HEK293 (cell line): ENCODE measurements at regions not wholly inside any gene's neighbourhood (a gene's known extent, or its start where the extent isn't known, plus 50 kb on each side); places are given as distances from the start of the nearest gene placed in this dataset.

Source experiments
- CTCF ChIA-PET: fragments of 350-600 bp; formaldehyde crosslinking; extraction: SDS; loops from one replicate; lab custom pipeline; 2021; ENCODE audit warnings: antibody characterized with exemption; lab: Yijun Ruan, JAX
- POLR2A ChIA-PET: fragments of 300-600 bp; formaldehyde crosslinking; extraction: SDS; loops from one replicate; lab custom pipeline; 2020; ENCODE audit warnings: antibody characterized with exemption, inconsistent platforms; lab: Yijun Ruan, JAX
- H3K27ac ChIP-seq: fragments of 200-500 bp; sonication (Bioruptor generic); 2 replicates; pipeline ENCODE4 v1.5.1; 2014; ENCODE audit warnings: low read depth, low read length, control low read depth, inconsistent platforms; ENCODE audit errors: extremely low read depth
- H3K36me3 ChIP-seq, 2 experiments: fragments of 200-500 bp in 1 of 2; sonication (Bioruptor generic) in 1 of 2; 1 replicate in 1 of 2; 2 replicates in 1 of 2; pipeline ENCODE4 v1.5.1; 2014 to 2017; ENCODE audit warnings: inconsistent platforms in 2 of 2, low read length in 2 of 2; ENCODE audit not compliant: control insufficient read depth in 2 of 2, insufficient read depth in 1 of 2
- H3K4me1 ChIP-seq: fragments of 200-500 bp; sonication (Bioruptor generic); 2 replicates; pipeline ENCODE4 v1.5.1; 2014; ENCODE audit warnings: mild to moderate bottlenecking, low read length, inconsistent platforms; ENCODE audit not compliant: control insufficient read depth, insufficient read depth
- H3K4me3 ChIP-seq: 2 replicates; pipeline ENCODE4 v1.5.1; 2011; ENCODE audit warnings: low read depth, mild to moderate bottlenecking, control low read depth, low read length, moderate library complexity
- H3K9me3 ChIP-seq: fragments of 200-500 bp; sonication (Bioruptor generic); 2 replicates; pipeline ENCODE4 v1.5.1; 2014; ENCODE audit warnings: low read depth, low read length, inconsistent platforms; ENCODE audit not compliant: control insufficient read depth, insufficient read depth
- FEZF1 ChIP-seq: fragments of 450-650 bp; formaldehyde crosslinking; IDR thresholded peaks from 2 replicates; pipeline ENCODE4 v1.5.1; 2016; ENCODE audit warnings: missing biosample characterization, missing genetic modification characterization
- HOXD13 ChIP-seq: sonication (generic); formaldehyde crosslinking; IDR thresholded peaks from 2 replicates; pipeline ENCODE4 v1.8.0; 2022; ENCODE audit warnings: missing genetic modification reagents, borderline replicate concordance
- KLF8 ChIP-seq: fragments of 450-650 bp; formaldehyde crosslinking; IDR thresholded peaks from 2 replicates; pipeline ENCODE4 v1.5.1; 2016; ENCODE audit warnings: missing biosample characterization, missing genetic modification characterization
- PRDM1 ChIP-seq: fragments of 450-650 bp; formaldehyde crosslinking; IDR thresholded peaks from 2 replicates; pipeline ENCODE4; 2016; ENCODE audit warnings: missing biosample characterization, missing genetic modification characterization
- ZBTB7A ChIP-seq: fragments of 450-650 bp; formaldehyde crosslinking; IDR thresholded peaks from 2 replicates; pipeline ENCODE4 v1.5.1; 2016; ENCODE audit warnings: low read depth, missing biosample characterization, missing genetic modification characterization
- ZFHX2 ChIP-seq: fragments of 450-650 bp; formaldehyde crosslinking; conservative IDR thresholded peaks from 2 replicates; pipeline ENCODE4 v1.5.1; 2016; ENCODE audit warnings: missing biosample characterization, missing genetic modification characterization
- ZFP41 ChIP-seq: fragments of 450-650 bp; formaldehyde crosslinking; IDR thresholded peaks from 2 replicates; pipeline ENCODE4 v1.5.1; 2016; ENCODE audit warnings: missing biosample characterization, missing genetic modification characterization, borderline replicate concordance
- ZNF16 ChIP-seq: fragments of 450-650 bp; formaldehyde crosslinking; IDR thresholded peaks from 2 replicates; pipeline ENCODE4 v1.5.1; 2016; ENCODE audit warnings: low read depth, missing biosample characterization, missing genetic modification characterization
- ZNF18 ChIP-seq: fragments of 450-650 bp; formaldehyde crosslinking; IDR thresholded peaks from 2 replicates; pipeline ENCODE4 v1.5.1; 2016; ENCODE audit warnings: missing biosample characterization, missing genetic modification characterization
- ZNF335 ChIP-seq: fragments of 450-650 bp; formaldehyde crosslinking; conservative IDR thresholded peaks from 2 replicates; pipeline ENCODE4 v1.5.1; 2016; ENCODE audit warnings: missing biosample characterization, missing genetic modification characterization
- ZNF350 ChIP-seq: fragments of 450-650 bp; formaldehyde crosslinking; IDR thresholded peaks from 2 replicates; pipeline ENCODE4 v1.5.0; 2017; ENCODE audit warnings: missing biosample characterization, mild to moderate bottlenecking, missing genetic modification characterization
- ZNF394 ChIP-seq: fragments of 450-650 bp; formaldehyde crosslinking; IDR thresholded peaks from 2 replicates; pipeline ENCODE4 v1.5.1; 2016; ENCODE audit warnings: missing biosample characterization, missing genetic modification characterization, mild to moderate bottlenecking, moderate library complexity, borderline replicate concordance
- ZNF433 ChIP-seq: fragments of 450-650 bp; formaldehyde crosslinking; IDR thresholded peaks from 2 replicates; pipeline ENCODE4 v1.5.1; 2016; ENCODE audit warnings: missing biosample characterization, missing genetic modification characterization, low read depth
- ZNF571 ChIP-seq: fragments of 450-650 bp; formaldehyde crosslinking; IDR thresholded peaks from 2 replicates; pipeline ENCODE4 v1.5.0; 2017; ENCODE audit warnings: missing biosample characterization, missing genetic modification characterization
- ZNF600 ChIP-seq: fragments of 450-650 bp; formaldehyde crosslinking; IDR thresholded peaks from 2 replicates; pipeline ENCODE4 v1.5.1; 2016; ENCODE audit warnings: missing biosample characterization, missing genetic modification characterization
- ZNF623 ChIP-seq: fragments of 450-650 bp; formaldehyde crosslinking; IDR thresholded peaks from 2 replicates; pipeline ENCODE4 v1.5.1; 2016; ENCODE audit warnings: missing biosample characterization, missing genetic modification characterization
- ZNF624 ChIP-seq: fragments of 450-650 bp; formaldehyde crosslinking; IDR thresholded peaks from 2 replicates; pipeline ENCODE4 v1.5.1; 2017; ENCODE audit warnings: missing biosample characterization, missing genetic modification characterization
- ZNF677 ChIP-seq: fragments of 450-650 bp; IDR thresholded peaks from 2 replicates; pipeline ENCODE4 v1.5.0; 2018; ENCODE audit warnings: missing biosample characterization, mild to moderate bottlenecking, missing genetic modification characterization, moderate library complexity
- TF ChIP-seq, protein P1 (sequence below): fragments of 450-650 bp; formaldehyde crosslinking; IDR thresholded peaks from 2 replicates; pipeline ENCODE4 v1.5.1; 2017; ENCODE audit warnings: missing biosample characterization, missing genetic modification characterization
- TF ChIP-seq, protein P2 (sequence below): sonication (generic); formaldehyde crosslinking; IDR thresholded peaks from 2 replicates; pipeline ENCODE4 v1.8.1; 2022; ENCODE audit warnings: mild to moderate bottlenecking, moderate library complexity, missing genetic modification reagents
- TF ChIP-seq, protein P3 (sequence below): IDR thresholded peaks from 2 replicates; pipeline ENCODE4 v1.6.1; 2011; ENCODE audit warnings: mild to moderate bottlenecking, low read depth, low read length, borderline replicate concordance

GRCh38 chr2:191499874-191500565 lies 177.9 kb upstream of the NABP1 start (continued):
- no peak for TF ChIP-seq ZNF18 (tag by site-specific recombination)
- no peak for TF ChIP-seq ZNF394 (tag by site-specific recombination)
- TF ChIP-seq FEZF1 (tag by site-specific recombination): no peak
- TF ChIP-seq ZNF571: no peak

DNA sequence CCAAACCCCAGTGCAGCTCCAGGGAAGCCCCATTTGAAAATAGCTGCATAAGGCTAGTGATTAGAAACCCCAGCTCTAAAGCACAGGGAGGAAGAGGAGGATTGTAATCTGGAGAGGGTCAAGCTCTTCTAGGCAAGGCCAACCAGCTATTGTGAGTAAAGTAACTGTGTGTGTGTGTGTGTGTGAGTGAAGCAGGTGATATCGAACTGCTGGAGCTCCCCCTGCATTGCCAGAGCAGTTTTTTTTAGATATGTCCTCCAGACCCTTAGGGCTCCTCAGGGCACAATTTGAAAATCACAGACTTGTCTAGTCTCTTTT lies 177.4 kb upstream of the NABP1 start:
- TF ChIP-seq ZNF600 (tag by site-specific recombination): no peak
- TF ChIP-seq, protein P1, sequence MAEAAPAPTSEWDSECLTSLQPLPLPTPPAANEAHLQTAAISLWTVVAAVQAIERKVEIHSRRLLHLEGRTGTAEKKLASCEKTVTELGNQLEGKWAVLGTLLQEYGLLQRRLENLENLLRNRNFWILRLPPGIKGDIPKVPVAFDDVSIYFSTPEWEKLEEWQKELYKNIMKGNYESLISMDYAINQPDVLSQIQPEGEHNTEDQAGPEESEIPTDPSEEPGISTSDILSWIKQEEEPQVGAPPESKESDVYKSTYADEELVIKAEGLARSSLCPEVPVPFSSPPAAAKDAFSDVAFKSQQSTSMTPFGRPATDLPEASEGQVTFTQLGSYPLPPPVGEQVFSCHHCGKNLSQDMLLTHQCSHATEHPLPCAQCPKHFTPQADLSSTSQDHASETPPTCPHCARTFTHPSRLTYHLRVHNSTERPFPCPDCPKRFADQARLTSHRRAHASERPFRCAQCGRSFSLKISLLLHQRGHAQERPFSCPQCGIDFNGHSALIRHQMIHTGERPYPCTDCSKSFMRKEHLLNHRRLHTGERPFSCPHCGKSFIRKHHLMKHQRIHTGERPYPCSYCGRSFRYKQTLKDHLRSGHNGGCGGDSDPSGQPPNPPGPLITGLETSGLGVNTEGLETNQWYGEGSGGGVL (tag by site-specific recombination): no peak
- TF ChIP-seq ZNF350 (tag by site-specific recombination): no peak
- TF ChIP-seq, protein P2, sequence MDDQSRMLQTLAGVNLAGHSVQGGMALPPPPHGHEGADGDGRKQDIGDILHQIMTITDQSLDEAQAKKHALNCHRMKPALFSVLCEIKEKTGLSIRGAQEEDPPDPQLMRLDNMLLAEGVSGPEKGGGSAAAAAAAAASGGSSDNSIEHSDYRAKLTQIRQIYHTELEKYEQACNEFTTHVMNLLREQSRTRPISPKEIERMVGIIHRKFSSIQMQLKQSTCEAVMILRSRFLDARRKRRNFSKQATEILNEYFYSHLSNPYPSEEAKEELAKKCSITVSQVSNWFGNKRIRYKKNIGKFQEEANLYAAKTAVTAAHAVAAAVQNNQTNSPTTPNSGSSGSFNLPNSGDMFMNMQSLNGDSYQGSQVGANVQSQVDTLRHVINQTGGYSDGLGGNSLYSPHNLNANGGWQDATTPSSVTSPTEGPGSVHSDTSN (CRISPR knock-in tag): no peak
- no peak for TF ChIP-seq ZNF433 (tag by site-specific recombination)
- H3K36me3 ChIP-seq: no peaks in the 10 kb centered on the region
- no peaks in the 10 kb centered on the region for H3K4me1 ChIP-seq
- no peak overlapping the region for H3K27ac ChIP-seq
- POLR2A ChIA-PET: no interaction called here
- CTCF ChIA-PET: interaction anchor here (0.6 to 5.1 kb wide), 17 partner anchors 9 to 640 kb away, joined by 3 to 39 read pairs (median 7); no protein-coding TSS in a partner anchor
- no peak overlapping the region for H3K4me3 ChIP-seq
- H3K9me3 ChIP-seq: no peaks in the 10 kb centered on the region

GRCh38 chr2:191500884-191501560 lies 176.9 kb upstream of the NABP1 start:
- no peaks in the 10 kb centered on the region for H3K36me3 ChIP-seq
- CTCF ChIA-PET: interaction anchor here (0.6 to 5.1 kb wide), 50 partner anchors 10 to 641 kb away, joined by 3 to 39 read pairs (median 4); no protein-coding TSS in a partner anchor
- H3K9me3 ChIP-seq: no peaks in the 10 kb centered on the region
- H3K27ac ChIP-seq: no peak overlapping the region
- no peaks in the 10 kb centered on the region for H3K4me1 ChIP-seq
- TF ChIP-seq PRDM1 (tag by site-specific recombination): no peak
- no peak for TF ChIP-seq ZFHX2 (tag by site-specific recombination)
- TF ChIP-seq KLF8 (tag by site-specific recombination): no peak
- no peak for TF ChIP-seq ZFP41 (tag by site-specific recombination)
- TF ChIP-seq ZBTB7A (tag by site-specific recombination): no peak
- no peak for TF ChIP-seq ZNF16 (tag by site-specific recombination)
- no peak for TF ChIP-seq ZNF624 (tag by site-specific recombination)
- no peak for TF ChIP-seq ZNF677 (tag by site-specific recombination)
- TF ChIP-seq HOXD13 (CRISPR knock-in tag): no peak
- TF ChIP-seq, protein P3, sequence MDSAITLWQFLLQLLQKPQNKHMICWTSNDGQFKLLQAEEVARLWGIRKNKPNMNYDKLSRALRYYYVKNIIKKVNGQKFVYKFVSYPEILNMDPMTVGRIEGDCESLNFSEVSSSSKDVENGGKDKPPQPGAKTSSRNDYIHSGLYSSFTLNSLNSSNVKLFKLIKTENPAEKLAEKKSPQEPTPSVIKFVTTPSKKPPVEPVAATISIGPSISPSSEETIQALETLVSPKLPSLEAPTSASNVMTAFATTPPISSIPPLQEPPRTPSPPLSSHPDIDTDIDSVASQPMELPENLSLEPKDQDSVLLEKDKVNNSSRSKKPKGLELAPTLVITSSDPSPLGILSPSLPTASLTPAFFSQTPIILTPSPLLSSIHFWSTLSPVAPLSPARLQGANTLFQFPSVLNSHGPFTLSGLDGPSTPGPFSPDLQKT: no peak
- no peak for TF ChIP-seq ZNF623 (tag by site-specific recombination)
- no peak for TF ChIP-seq ZNF335 (tag by site-specific recombination)
- TF ChIP-seq, all 188 proteins: peak for 0
- no peak overlapping the region for H3K4me3 ChIP-seq
- POLR2A ChIA-PET: no interaction called here
